ENCODE measurements at regions not wholly inside any gene's neighbourhood (a gene's known extent, or its start where the extent isn't known, plus 50 kb on each side); places are given as distances from the start of the nearest gene placed in this dataset.

- TF ChIP-seq CTCF (IDR thresholded peaks at IDR 0.05; ENCODE audit: control extremely low read depth in 1 of 3, insufficient read depth in 1 of 3, low read depth in 1 of 3, low read length in 3 of 3) (no peak), MAFK (IDR thresholded peaks at IDR 0.05; ENCODE audit: low read depth, low read length) (no peak)
Measured at GRCh38 chr11:95379479-95379878, 148.5 kb upstream of the SESN3 start (continued).
